SK-N-SH (cell line): ENCODE measurements at regions not wholly inside any gene's neighbourhood (a gene's known extent, or its start where the extent isn't known, plus 50 kb on each side); places are given as distances from the start of the nearest gene placed in this dataset.

Source experiments
- CTCF ChIA-PET: fragments of 300-600, 350-600 bp; formaldehyde crosslinking; extraction: SDS; loops from one replicate; lab custom pipeline; 2021; lab: Yijun Ruan, JAX
- POLR2A ChIA-PET: fragments of 350-600 bp; sonication (Branson Sonifier 250); formaldehyde crosslinking; extraction: SDS; loops from one replicate; lab custom pipeline; 2020; ENCODE audit warnings: antibody characterized with exemption, inconsistent platforms; lab: Yijun Ruan, JAX
- DNase-seq: peaks from one replicate; pipeline ENCODE4 v3.0.0; 2012
- H2AFZ ChIP-seq: fragments of 200-600 bp; sonication (generic); 2 replicates; pipeline ENCODE4 v1.8.1; 2016; ENCODE audit warnings: antibody characterized with exemption, mild to moderate bottlenecking, low read depth
- H3F3A ChIP-seq: fragments of 200-600 bp; sonication (generic); replicated peaks from 2 replicates; pipeline ENCODE3; 2016; ENCODE audit warnings: antibody characterized with exemption, mild to moderate bottlenecking; ENCODE audit not compliant: insufficient read depth
- H3K27ac ChIP-seq, 2 experiments: fragments of 200-500 bp in 1 of 2; fragments of 200-600 bp in 1 of 2; sonication (Bioruptor generic) in 1 of 2; sonication (generic), shearing (Covaris generic) in 1 of 2; 2 replicates each; pipeline versions ENCODE4 v1.5.1 to v1.6.1; 2014 to 2016; ENCODE audit warnings: low read depth in 2 of 2, inconsistent platforms in 1 of 2, low read length in 1 of 2, mild to moderate bottlenecking in 1 of 2, mixed read lengths in 1 of 2
- H3K27me3 ChIP-seq: fragments of 200-600 bp; sonication (generic), shearing (Covaris generic); 2 replicates; pipeline ENCODE4 v1.6.1; 2016; ENCODE audit warnings: mixed run types; ENCODE audit not compliant: insufficient read depth
- H3K36me3 ChIP-seq, 2 experiments: fragments of 200-500 bp in 1 of 2; fragments of 200-600 bp in 1 of 2; sonication (Bioruptor generic) in 1 of 2; sonication (generic) in 1 of 2; replicated peaks in 1 of 2; 2 replicates each; pipeline versions ENCODE3 to v1.5.1; 2014 to 2016; ENCODE audit warnings: low read length in 1 of 2, mild to moderate bottlenecking in 1 of 2; ENCODE audit not compliant: insufficient read depth in 2 of 2, control insufficient read depth in 1 of 2
- H3K4me1 ChIP-seq, 2 experiments: fragments of 200-500 bp in 1 of 2; fragments of 200-600 bp in 1 of 2; sonication (Bioruptor generic) in 1 of 2; sonication (generic), shearing (Covaris generic) in 1 of 2; 2 replicates each; pipeline versions ENCODE4 v1.5.1 to v1.6.1; 2014 to 2016; ENCODE audit warnings: low read depth in 1 of 2, low read length in 1 of 2, mixed run types in 1 of 2; ENCODE audit not compliant: insufficient read depth in 2 of 2, control insufficient read depth in 1 of 2
- H3K4me2 ChIP-seq: fragments of 200-600 bp; sonication (generic), shearing (Covaris generic); 2 replicates; pipeline ENCODE4 v1.6.1; 2017; ENCODE audit warnings: mixed run types
- H3K4me3 ChIP-seq, 2 experiments: fragments of 200-500 bp in 1 of 2; fragments of 200-600 bp in 1 of 2; sonication (Bioruptor generic) in 1 of 2; sonication (generic), shearing (Covaris generic) in 1 of 2; 2 replicates each; pipeline versions ENCODE4 v1.5.1 to v1.8.1; 2014 to 2016; ENCODE audit warnings: low read depth in 2 of 2, inconsistent platforms in 1 of 2, low read length in 1 of 2, mild to moderate bottlenecking in 1 of 2, mixed read lengths in 1 of 2, moderate library complexity in 1 of 2
- H3K79me2 ChIP-seq: fragments of 200-600 bp; sonication (generic); 2 replicates; pipeline ENCODE4 v1.8.1; 2017; ENCODE audit warnings: mild to moderate bottlenecking; ENCODE audit not compliant: insufficient read depth
- H3K9ac ChIP-seq: fragments of 200-600 bp; sonication (generic); 2 replicates; pipeline ENCODE4 v1.6.1; 2017; ENCODE audit warnings: mixed run types
- H3K9me2 ChIP-seq: fragments of 200-600 bp; sonication (generic); 2 replicates; pipeline ENCODE4 v1.6.1; 2017; ENCODE audit warnings: mixed run types
- H3K9me3 ChIP-seq: fragments of 200-600 bp; sonication (generic); 2 replicates; pipeline ENCODE4 v1.6.1; 2017; ENCODE audit warnings: mixed run types, mild to moderate bottlenecking, moderate library complexity
- H4K20me1 ChIP-seq: fragments of 200-600 bp; sonication (generic); 2 replicates; pipeline ENCODE4 v1.6.1; 2017; ENCODE audit warnings: mild to moderate bottlenecking, mixed run types; ENCODE audit not compliant: insufficient read depth
- EZH2phosphoT487 ChIP-seq: fragments of 200-600 bp; sonication (generic); IDR thresholded peaks from 2 replicates; pipeline ENCODE4 v1.6.1; 2017; ENCODE audit warnings: low read depth, mixed run types, mild to moderate bottlenecking, antibody characterized with exemption, moderate library complexity, borderline replicate concordance
- FOSL2 ChIP-seq: IDR thresholded peaks from 2 replicates; pipeline ENCODE4 v1.4.0; 2012; ENCODE audit warnings: low read depth, mild to moderate bottlenecking, moderate library complexity, borderline replicate concordance
- FOXJ3 ChIP-seq: sonication (generic); formaldehyde crosslinking; IDR thresholded peaks from 2 replicates; pipeline ENCODE4 v1.5.1; 2020; ENCODE audit warnings: mild to moderate bottlenecking, missing genetic modification reagents
- GABPA ChIP-seq: IDR thresholded peaks from 2 replicates; pipeline ENCODE4 v1.4.0; 2012; ENCODE audit warnings: low read depth, mild to moderate bottlenecking
- GATA2 ChIP-seq: sonication (generic); formaldehyde crosslinking; IDR thresholded peaks from 2 replicates; pipeline ENCODE4 v1.5.0; 2020; ENCODE audit warnings: mild to moderate bottlenecking, missing genetic modification reagents
- JUND ChIP-seq: IDR thresholded peaks from 2 replicates; pipeline ENCODE4 v1.4.0; 2012
- MEF2A ChIP-seq: IDR thresholded peaks from 2 replicates; pipeline ENCODE4 v1.4.0; 2012; ENCODE audit warnings: low read depth, borderline replicate concordance
- POLR2AphosphoS5 ChIP-seq: IDR thresholded peaks from 2 replicates; pipeline ENCODE4 v1.6.1; 2012; ENCODE audit warnings: low read depth, low read length
- RAD21 ChIP-seq: IDR thresholded peaks from 2 replicates; pipeline ENCODE4 v1.6.1; 2012; ENCODE audit warnings: mild to moderate bottlenecking, low read length
- REST ChIP-seq: IDR thresholded peaks from 2 replicates; pipeline ENCODE4 v1.6.1; 2012; ENCODE audit warnings: mild to moderate bottlenecking, low read depth, low read length, moderate library complexity
- RFX5 ChIP-seq: IDR thresholded peaks from 2 replicates; pipeline ENCODE4 v1.6.1; 2012; ENCODE audit warnings: mild to moderate bottlenecking, improper control_type of control experiment, low read length
- RXRA ChIP-seq: IDR thresholded peaks from 2 replicates; pipeline ENCODE4 v1.4.0; 2012; ENCODE audit warnings: low read depth, mild to moderate bottlenecking, borderline replicate concordance
- SIN3A ChIP-seq: IDR thresholded peaks from 2 replicates; pipeline ENCODE4 v1.6.1; 2012; ENCODE audit warnings: low read depth, mild to moderate bottlenecking, low read length, moderate library complexity, borderline replicate concordance
- SMC3 ChIP-seq: IDR thresholded peaks from 2 replicates; pipeline ENCODE4 v1.6.1; 2012; ENCODE audit warnings: low read depth, low read length, improper control_type of control experiment
- USF1 ChIP-seq: IDR thresholded peaks from 2 replicates; pipeline ENCODE4 v1.4.0; 2012; ENCODE audit warnings: low read depth, borderline replicate concordance
- YY1 ChIP-seq: IDR thresholded peaks from 2 replicates; pipeline ENCODE4 v1.4.0; 2012; ENCODE audit warnings: low read depth, mild to moderate bottlenecking
- ZBTB33 ChIP-seq: IDR thresholded peaks from 2 replicates; pipeline ENCODE4 v1.4.0; 2012; ENCODE audit warnings: low read depth, borderline replicate concordance
- WGBS: methylation state at CpG from one replicate; pipeline ENCODE4 v1.1.6; 2017; ENCODE audit warnings: low lambda C conversion rate; 5-methylcytosine and 5-hydroxymethylcytosine counted together

GRCh38 chr4:111924696-111925095, 220.6 kb upstream of the FAM241A start (continued):
- TF ChIP-seq RXRA = no peak

- Histone ChIP-seq H3K9me2 (no peaks in the 10 kb centered on the region), H3F3A (no peaks in the 10 kb centered on the region), H3K4me2 (no peak overlapping the region), H3K27me3 (no peaks in the 10 kb centered on the region), H3K79me2 (no peaks in the 10 kb centered on the region), H4K20me1 (no peaks in the 10 kb centered on the region), H3K9me3 (no peaks in the 10 kb centered on the region), H3K4me1 (no peaks in the 10 kb centered on the region), H3K27ac (no peak overlapping the region), H3K36me3 (no peaks in the 10 kb centered on the region), H2AFZ (no peak overlapping the region), H3K4me3 (no peak overlapping the region), H3K9ac (no peak overlapping the region)
- CTCF ChIA-PET = no interaction called here
- TF ChIP-seq REST = no peak
- 21% methylated on average over 2 of the region's 2 CpGs for WGBS
- POLR2A ChIA-PET = no interaction called here
- DNase-seq = no peak
These were observed 214.6 kb upstream of the FAM241A start for GRCh38 chr4:111930659-111931058.

GRCh38 chr4:111933703-111934102, 211.6 kb upstream of the FAM241A start:
- Histone ChIP-seq H3K9me3 (no peaks in the 10 kb centered on the region), H3K9me2 (no peaks in the 10 kb centered on the region), H3F3A (no peaks in the 10 kb centered on the region), H3K27me3 (no peaks in the 10 kb centered on the region; the same call in 1 of the 2 replicates), H3K9ac (no peak overlapping the region), H3K79me2 (no peaks in the 10 kb centered on the region), H2AFZ (no peak overlapping the region), H3K4me2 (no peak overlapping the region), H3K27ac (no peak overlapping the region), H3K4me3 (no peak overlapping the region), H4K20me1 (no peaks in the 10 kb centered on the region), H3K4me1 (no peaks in the 10 kb centered on the region), H3K36me3 (no peaks in the 10 kb centered on the region)
- TF ChIP-seq ZBTB33 = no peak
- no peak for TF ChIP-seq YY1
- TF ChIP-seq REST = no peak
- no peak for TF ChIP-seq GABPA
- no peak for TF ChIP-seq EZH2phosphoT487
- TF ChIP-seq USF1 = no peak
- no peak for TF ChIP-seq RAD21
- TF ChIP-seq JUND = no peak
- no peak for TF ChIP-seq MEF2A
- no peak for TF ChIP-seq SMC3
- no peak for TF ChIP-seq RFX5
- TF ChIP-seq FOXJ3 (CRISPR knock-in tag) = no peak
- TF ChIP-seq SIN3A = no peak
- TF ChIP-seq GATA2 = no peak
- no peak for TF ChIP-seq POLR2AphosphoS5
- TF ChIP-seq FOSL2 = no peak
- 5% methylated on average over 2 of the region's 2 CpGs for WGBS
- no peak for DNase-seq
- CTCF ChIA-PET = no interaction called here
- POLR2A ChIA-PET = no interaction called here
